Prostate gland (tissue), 2 donors: ENCODE measurements at regions not wholly inside any gene's neighbourhood (a gene's known extent, or its start where the extent isn't known, plus 50 kb on each side); places are given as distances from the start of the nearest gene placed in this dataset.

Experiments used
- CTCF ChIP-seq, 4 experiments: fragments of 200-600 bp in 2 of 4; fragments of 450-650 bp in 2 of 4; sonication (generic) in 2 of 4; IDR thresholded peaks; 1 replicate in 3 of 4; 2 replicates in 1 of 4; pipeline ENCODE4 v1.5.1; 2016 to 2019; ENCODE audit warnings: antibody characterized with exemption in 4 of 4, mild to moderate bottlenecking in 2 of 4, moderate library complexity in 2 of 4
- POLR2AphosphoS5 ChIP-seq: sonication (generic); formaldehyde crosslinking; IDR thresholded peaks from one replicate; pipeline ENCODE4 v1.6.1; 2017; ENCODE audit warnings: antibody characterized with exemption

- TF ChIP-seq CTCF (IDR thresholded peaks at IDR 0.05) (no peak), POLR2AphosphoS5 (no peak)
Observed at GRCh38 chr16:66231452-66232160, 134.9 kb upstream of the CDH5 start.
